ENCODE measurements at regions not wholly inside any gene's neighbourhood (a gene's known extent, or its start where the extent isn't known, plus 50 kb on each side); places are given as distances from the start of the nearest gene placed in this dataset.

DNA sequence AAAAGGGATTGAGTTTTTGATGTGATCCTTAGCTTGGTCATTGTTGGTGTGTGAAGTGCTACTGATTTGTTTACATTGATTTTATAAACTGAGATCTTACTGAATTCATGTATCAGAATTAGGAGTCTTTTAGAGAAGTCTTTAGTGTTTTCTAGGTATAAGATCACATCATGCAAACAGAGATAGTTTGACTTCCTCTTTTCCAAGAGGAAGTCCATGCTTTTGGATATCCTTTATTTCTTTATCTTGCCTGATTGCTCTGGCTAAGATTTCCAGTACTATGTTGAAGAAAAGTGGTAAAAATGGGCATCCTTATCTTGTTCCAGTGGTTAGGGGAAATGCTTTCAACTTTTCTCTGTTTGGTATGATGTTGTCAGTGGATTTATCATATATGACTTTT, 561.2 kb upstream of the SLITRK1 start:
- TF ChIP-seq, protein P1, sequence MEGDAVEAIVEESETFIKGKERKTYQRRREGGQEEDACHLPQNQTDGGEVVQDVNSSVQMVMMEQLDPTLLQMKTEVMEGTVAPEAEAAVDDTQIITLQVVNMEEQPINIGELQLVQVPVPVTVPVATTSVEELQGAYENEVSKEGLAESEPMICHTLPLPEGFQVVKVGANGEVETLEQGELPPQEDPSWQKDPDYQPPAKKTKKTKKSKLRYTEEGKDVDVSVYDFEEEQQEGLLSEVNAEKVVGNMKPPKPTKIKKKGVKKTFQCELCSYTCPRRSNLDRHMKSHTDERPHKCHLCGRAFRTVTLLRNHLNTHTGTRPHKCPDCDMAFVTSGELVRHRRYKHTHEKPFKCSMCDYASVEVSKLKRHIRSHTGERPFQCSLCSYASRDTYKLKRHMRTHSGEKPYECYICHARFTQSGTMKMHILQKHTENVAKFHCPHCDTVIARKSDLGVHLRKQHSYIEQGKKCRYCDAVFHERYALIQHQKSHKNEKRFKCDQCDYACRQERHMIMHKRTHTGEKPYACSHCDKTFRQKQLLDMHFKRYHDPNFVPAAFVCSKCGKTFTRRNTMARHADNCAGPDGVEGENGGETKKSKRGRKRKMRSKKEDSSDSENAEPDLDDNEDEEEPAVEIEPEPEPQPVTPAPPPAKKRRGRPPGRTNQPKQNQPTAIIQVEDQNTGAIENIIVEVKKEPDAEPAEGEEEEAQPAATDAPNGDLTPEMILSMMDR (IDR thresholded peaks at IDR 0.05) = no peak
- TF ChIP-seq POLR2A (IDR thresholded peaks at IDR 0.05) = no peak

Measured in esophagus squamous epithelium (tissue), 4 donors.